ENCODE measurements at regions not wholly inside any gene's neighbourhood (a gene's known extent, or its start where the extent isn't known, plus 50 kb on each side); places are given as distances from the start of the nearest gene placed in this dataset.

GRCh38 chr21:21734088-21734487 is 735.9 kb downstream of the NCAM2 start:
- TF ChIP-seq CTCF (IDR thresholded peaks at IDR 0.05; ENCODE audit: control extremely low read depth, extremely low read depth, low read depth, missing control alignments): no peak
- DNase-seq (ENCODE audit: extremely low spot score): no peak
- POLR2A ChIA-PET: no interaction called here
- CTCF ChIA-PET: no interaction called here

DNA sequence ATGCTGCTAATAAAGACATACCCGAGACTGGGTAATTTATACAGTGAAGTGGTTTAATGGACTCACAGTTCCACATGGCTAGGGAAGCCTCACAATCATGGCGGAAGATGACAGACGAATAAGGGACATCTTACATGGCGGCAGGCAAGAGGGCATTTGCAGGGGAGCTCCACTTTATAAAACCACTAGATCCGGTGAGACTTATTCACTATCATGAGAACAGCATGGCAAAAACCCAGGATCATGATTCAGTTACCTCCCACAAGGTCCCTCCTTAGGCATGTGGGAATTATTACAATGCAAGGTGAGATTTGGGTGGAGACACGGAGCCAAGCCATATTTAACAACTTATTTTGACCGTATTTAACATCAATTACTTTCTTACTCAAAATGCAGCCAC is 739.0 kb downstream of the NCAM2 start:
- POLR2A ChIA-PET: no interaction called here
- CTCF ChIA-PET: no interaction called here
- no peak for TF ChIP-seq CTCF (IDR thresholded peaks at IDR 0.05; ENCODE audit: control extremely low read depth, extremely low read depth, low read depth, missing control alignments)
- DNase-seq (ENCODE audit: extremely low spot score): no peak

DNA sequence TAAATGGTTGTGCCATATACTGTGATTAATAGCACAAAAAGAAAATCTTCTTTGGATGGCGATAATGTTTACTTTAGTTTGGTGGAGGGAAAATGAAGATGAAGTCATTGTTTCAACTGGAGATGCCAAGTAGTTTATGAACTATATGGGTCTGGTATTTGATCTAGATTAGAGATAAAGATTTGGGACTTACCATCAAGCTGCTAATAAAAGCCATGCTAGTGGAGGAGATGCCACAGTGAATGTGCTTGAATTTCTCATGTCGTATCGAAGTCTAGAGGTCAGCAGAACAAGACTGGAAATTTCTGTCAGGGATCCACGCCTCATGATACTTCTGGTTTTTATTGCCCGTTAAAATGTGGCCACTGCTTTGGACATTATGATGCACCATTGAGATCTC is 742.0 kb downstream of the NCAM2 start:
- TF ChIP-seq CTCF (IDR thresholded peaks at IDR 0.05; ENCODE audit: control extremely low read depth, extremely low read depth, low read depth, missing control alignments): no peak
- DNase-seq (ENCODE audit: extremely low spot score): no peak
- CTCF ChIA-PET: no interaction called here

DNA sequence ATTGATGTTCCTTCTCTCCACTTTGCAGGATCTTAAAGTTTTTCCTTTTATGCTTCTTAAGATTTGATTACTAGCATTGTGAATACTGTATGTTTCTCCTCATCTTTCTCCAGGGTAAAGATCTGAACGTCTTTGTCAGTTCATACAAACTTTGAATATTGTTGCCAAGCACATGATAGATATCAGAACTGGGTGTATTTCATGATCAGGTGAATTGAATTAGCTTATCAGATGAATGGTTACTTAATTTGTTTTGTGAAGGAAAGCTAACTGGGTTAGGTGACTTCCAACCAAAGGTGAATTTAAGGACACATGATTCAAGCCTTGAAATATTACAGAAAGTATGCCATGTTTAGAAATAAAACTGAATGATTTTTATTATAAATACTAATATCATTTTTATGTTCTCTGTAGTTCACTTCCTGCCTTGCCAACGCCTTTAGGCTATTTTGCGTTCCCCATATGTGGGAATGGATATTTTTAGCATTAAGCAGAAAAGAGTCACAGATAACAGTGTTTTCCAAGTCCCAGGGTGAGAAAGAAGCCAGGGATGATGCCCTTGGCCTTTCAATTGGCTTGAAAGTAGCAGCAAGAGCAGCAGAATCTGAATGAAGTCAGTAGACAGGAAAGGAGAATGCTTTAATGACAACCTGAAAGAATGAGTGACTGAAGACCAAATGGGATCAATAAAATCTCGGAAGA is 752.1 kb downstream of the NCAM2 start:
- no peak for TF ChIP-seq CTCF (IDR thresholded peaks at IDR 0.05; ENCODE audit: control extremely low read depth, extremely low read depth, low read depth, missing control alignments)
- ChIA-PET CTCF (no interaction called here), POLR2A (no interaction called here)
- DNase-seq (ENCODE audit: extremely low spot score): no peak

More for the DNA sequence above, 742.0 kb downstream of the NCAM2 start:
- POLR2A ChIA-PET: no interaction called here

- no peak for DNase-seq (ENCODE audit: extremely low spot score)
- ChIA-PET POLR2A (no interaction called here), CTCF (no interaction called here)
- no peak for TF ChIP-seq CTCF (IDR thresholded peaks at IDR 0.05; ENCODE audit: control extremely low read depth, extremely low read depth, low read depth, missing control alignments)
These were observed 753.1 kb downstream of the NCAM2 start for GRCh38 chr21:21751286-21751685.

DNA sequence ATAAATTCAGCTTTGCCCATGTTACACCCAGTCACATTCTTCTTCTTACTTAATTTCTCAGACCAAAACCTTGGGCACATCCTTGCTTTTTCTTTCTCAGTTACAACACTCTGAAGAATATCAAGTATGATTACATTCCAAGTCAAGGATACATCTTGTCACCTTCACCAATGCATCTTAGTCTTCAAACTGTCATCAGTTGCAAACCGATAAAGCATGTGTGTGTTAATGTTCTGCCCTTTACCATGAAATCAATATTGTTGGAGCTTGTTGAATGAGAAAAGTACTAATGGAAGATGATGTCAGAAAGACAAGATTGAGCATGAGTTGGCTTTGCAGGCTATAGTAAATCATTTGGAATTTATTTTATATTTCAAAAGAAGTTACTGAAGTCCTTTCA is 764.6 kb downstream of the NCAM2 start:
- TF ChIP-seq CTCF (IDR thresholded peaks at IDR 0.05; ENCODE audit: control extremely low read depth, extremely low read depth, low read depth, missing control alignments): no peak
- POLR2A ChIA-PET: no interaction called here
- DNase-seq (ENCODE audit: extremely low spot score): no peak
- CTCF ChIA-PET: no interaction called here

GRCh38 chr21:21764281-21764680 is 766.1 kb downstream of the NCAM2 start:
- no peak for DNase-seq (ENCODE audit: extremely low spot score)
- no peak for TF ChIP-seq CTCF (IDR thresholded peaks at IDR 0.05; ENCODE audit: control extremely low read depth, extremely low read depth, low read depth, missing control alignments)
- ChIA-PET POLR2A (no interaction called here), CTCF (no interaction called here)
